ENCODE measurements at regions not wholly inside any gene's neighbourhood (a gene's known extent, or its start where the extent isn't known, plus 50 kb on each side); places are given as distances from the start of the nearest gene placed in this dataset.
"Not testable (repeated sequence)": the region's sequence is repeated elsewhere in the genome, so short reads cannot be mapped to it uniquely, and the experiment has no call there.

GRCh38 chr6:74357321-74357720 is 661.3 kb downstream of the CD109 start:
- no peak for DNase-seq

GRCh38 chr6:74356391-74356790 is 660.4 kb downstream of the CD109 start:
- DNase-seq, result no peak

GRCh38 chr6:74346936-74347535 is 651.0 kb downstream of the CD109 start:
- no peak for DNase-seq

GRCh38 chr6:74343804-74344203 is 647.8 kb downstream of the CD109 start:
- DNase-seq, result no peak

GRCh38 chr6:74343321-74343720 is 647.3 kb downstream of the CD109 start:
- not testable (repeated sequence) for DNase-seq

GRCh38 chr6:74334722-74335121 is 638.7 kb downstream of the CD109 start:
- DNase-seq, result no peak

GRCh38 chr6:74333406-74333805 is 637.4 kb downstream of the CD109 start:
- DNase-seq, result no peak

- no peak for DNase-seq
Measured at GRCh38 chr6:74320715-74321114, 624.7 kb downstream of the CD109 start.

GRCh38 chr6:74320074-74320473 is 624.1 kb downstream of the CD109 start:
- DNase-seq, result no peak

GRCh38 chr6:74319292-74319691 is 623.3 kb downstream of the CD109 start:
- DNase-seq, result no peak

GRCh38 chr6:74318738-74319137 is 622.7 kb downstream of the CD109 start:
- no peak for DNase-seq

GRCh38 chr6:74312081-74312480 is 616.1 kb downstream of the CD109 start:
- DNase-seq, result no peak

GRCh38 chr6:74311431-74311830 is 615.4 kb downstream of the CD109 start:
- DNase-seq, result no peak

- no peak for DNase-seq
Measured at GRCh38 chr6:74289884-74290283, 593.9 kb downstream of the CD109 start.

GRCh38 chr6:74287932-74288331 is 591.9 kb downstream of the CD109 start:
- DNase-seq, result no peak

- no peak for DNase-seq
Measured at GRCh38 chr6:74287441-74287840, 591.4 kb downstream of the CD109 start.

- DNase-seq, result no peak
Measured at GRCh38 chr6:74284284-74284683, 588.3 kb downstream of the CD109 start.

GRCh38 chr6:74283532-74283931 is 587.5 kb downstream of the CD109 start:
- DNase-seq, result no peak

- DNase-seq, result no peak
Measured at GRCh38 chr6:74282143-74282689, 586.2 kb downstream of the CD109 start.

GRCh38 chr6:74280130-74280692 is 584.2 kb downstream of the CD109 start:
- no peak for DNase-seq

- no peak for DNase-seq
Measured at GRCh38 chr6:74277777-74278186, 581.8 kb downstream of the CD109 start.

- DNase-seq, result no peak
Measured at GRCh38 chr6:74273541-74273940, 577.5 kb downstream of the CD109 start.

- no peak for DNase-seq
Measured at GRCh38 chr6:74269600-74269858, 573.5 kb downstream of the CD109 start.

GRCh38 chr6:74268815-74269599 is 573.0 kb downstream of the CD109 start:
- DNase-seq, result no peak

Measured in NCI-H1048 (cell line).